T-helper 17 cell (primary cell): ENCODE measurements at regions not wholly inside any gene's neighbourhood (a gene's known extent, or its start where the extent isn't known, plus 50 kb on each side); places are given as distances from the start of the nearest gene placed in this dataset.
"Not testable (repeated sequence)": the region's sequence is repeated elsewhere in the genome, so short reads cannot be mapped to it uniquely, and the experiment has no call there.

Experiments
- ATAC-seq: fragments of 150-1000 bp; cut with Tn5 transposase; 2 replicates; pipeline ENCODE4 v1.10.0; 2021; ENCODE audit warnings: mild to moderate bottlenecking, moderate library complexity
- DNase-seq, 3 donors: peaks; one replicate each; pipeline versions ENCODE4 v3.0.0 to v3.0.0-alpha.2; 2020 to 2021
- H3K9me3 ChIP-seq: one replicate; pipeline ENCODE4 v1.7.0; 2013; ENCODE audit warnings: low read length, mild to moderate bottlenecking; ENCODE audit not compliant: control insufficient read depth, poor library complexity, severe bottlenecking
- H3K27ac Mint-ChIP-seq: one replicate; pipeline ENCODE4 v1.8.0; 2022; ENCODE audit warnings: mild to moderate bottlenecking, moderate library complexity, mixed read lengths
- H3K27me3 Mint-ChIP-seq: one replicate; pipeline ENCODE4 v1.8.0; 2022; ENCODE audit warnings: mixed read lengths
- H3K36me3 Mint-ChIP-seq: one replicate; pipeline ENCODE4 v1.8.0; 2022; ENCODE audit warnings: low read depth, mixed read lengths
- H3K4me1 Mint-ChIP-seq: one replicate; pipeline ENCODE4 v1.8.0; 2022; ENCODE audit warnings: mild to moderate bottlenecking, mixed read lengths
- H3K4me3 Mint-ChIP-seq: one replicate; pipeline ENCODE4 v1.8.0; 2022; ENCODE audit warnings: mild to moderate bottlenecking, moderate library complexity, mixed read lengths

DNA sequence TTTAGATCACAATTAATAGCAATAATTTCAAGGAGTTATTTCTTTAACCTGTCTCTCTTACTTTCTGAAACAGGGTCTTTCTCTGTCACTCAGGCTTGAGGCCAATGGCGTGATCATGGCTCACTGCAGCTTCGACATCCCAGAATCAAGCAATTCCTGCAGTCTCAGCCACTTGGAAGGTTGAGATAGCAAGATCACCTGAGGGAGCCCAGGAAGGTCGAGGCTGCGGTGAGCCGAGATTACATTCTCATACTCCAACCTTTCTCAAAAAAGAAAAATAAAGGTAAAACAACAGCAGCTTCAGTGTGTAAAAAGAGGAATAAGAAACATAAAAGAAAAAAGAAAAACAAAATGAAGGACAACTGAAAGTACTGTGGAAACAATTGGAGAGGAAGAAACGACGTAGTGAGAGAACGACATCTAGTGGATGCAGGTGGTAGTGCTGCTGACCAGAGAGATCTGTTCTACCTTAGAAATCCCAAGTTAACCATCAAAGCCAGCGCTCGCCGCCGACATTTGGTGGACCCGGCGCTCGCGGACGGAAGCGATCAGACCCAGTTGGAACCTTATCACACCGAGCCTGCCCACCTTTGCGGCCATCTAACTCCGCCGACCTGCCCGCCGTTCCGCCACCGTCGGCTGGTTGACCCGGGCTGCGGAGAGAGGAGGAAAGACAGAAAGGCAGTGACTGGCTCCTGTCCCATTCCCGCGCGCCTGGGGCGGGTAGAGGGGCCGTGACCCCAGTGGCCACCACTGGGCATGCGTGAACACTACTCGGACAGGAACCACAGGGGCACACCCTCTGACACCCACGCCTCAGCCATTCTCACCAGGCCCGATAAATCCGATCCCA, 196.1 kb downstream of the ALG10 start:
- ATAC-seq (peak; percentile 90), DNase-seq (peak; percentile 29 to 48 (median 31))
- Mint-ChIP-seq H3K27ac (peak overlapping the region; percentile 83), H3K36me3 (peaks cover 7% of the 10 kb centered on the region), H3K27me3 (peaks cover 22% of the 10 kb centered on the region), H3K4me1 (peaks cover 9% of the 10 kb centered on the region), H3K4me3 (peak overlapping the region; percentile 93)
- H3K9me3 ChIP-seq = no peaks in the 10 kb centered on the region

DNA sequence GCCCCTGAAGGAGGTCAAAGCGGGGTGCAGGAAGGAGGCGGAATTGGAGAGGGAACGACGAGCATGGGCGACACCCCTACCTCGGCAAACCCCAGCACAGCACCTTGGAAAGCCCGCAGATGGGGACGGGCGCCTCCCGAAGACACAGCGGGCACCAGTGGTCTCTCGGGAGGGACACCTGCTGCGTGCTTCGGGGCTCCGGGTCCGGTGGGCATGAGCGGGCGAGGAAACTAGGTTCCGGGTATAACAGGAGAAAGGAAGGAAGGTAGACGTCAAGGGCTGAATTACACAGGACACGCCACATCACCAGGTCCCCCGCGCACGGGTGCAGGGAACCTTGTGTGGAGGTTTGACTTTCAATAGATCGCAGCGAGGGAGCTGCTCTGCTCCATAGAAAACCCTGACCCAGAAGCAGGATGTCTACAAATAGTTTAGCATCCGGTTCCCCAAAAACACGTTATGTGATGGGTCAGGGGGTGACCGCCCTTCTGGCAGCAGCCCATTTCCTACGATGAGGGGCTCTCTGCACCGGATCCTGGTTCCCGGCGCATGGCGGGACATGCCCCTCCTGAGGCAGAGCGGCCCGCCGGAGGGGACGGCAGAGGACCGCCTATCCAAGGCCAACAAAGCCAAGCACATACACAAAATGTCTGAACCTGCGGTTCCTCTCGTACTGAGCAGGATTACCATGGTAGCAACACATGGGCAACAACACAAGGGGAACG, 196.9 kb downstream of the ALG10 start:
- DNase-seq (no peak), ATAC-seq (no peak)
- Mint-ChIP-seq H3K4me3 (peak overlapping the region; percentile 93), H3K36me3 (peaks cover 7% of the 10 kb centered on the region), H3K27me3 (peaks cover 22% of the 10 kb centered on the region), H3K27ac (peak overlapping the region; percentile 83), H3K4me1 (peaks cover 9% of the 10 kb centered on the region)
- H3K9me3 ChIP-seq = no peaks in the 10 kb centered on the region

DNA sequence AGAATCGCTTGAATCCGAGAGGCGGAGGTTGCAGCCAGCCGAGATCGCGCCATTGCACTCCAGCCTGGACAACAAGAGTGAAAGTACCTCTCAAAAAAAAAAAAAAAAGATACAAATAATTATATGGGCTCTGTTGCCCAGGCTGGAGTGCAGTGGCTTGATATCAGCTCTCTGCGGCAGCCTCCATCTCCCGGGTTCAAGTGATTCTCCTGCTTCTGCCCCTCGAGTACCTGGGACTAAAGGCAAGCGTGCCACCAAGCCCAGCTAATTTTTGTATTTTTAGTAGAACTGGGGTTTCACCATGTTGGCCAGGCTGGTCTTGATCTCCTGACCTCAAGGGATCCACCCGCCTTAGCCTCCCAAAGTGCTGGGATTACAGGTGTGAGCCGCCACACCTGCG, 197.8 kb downstream of the ALG10 start:
- not testable (repeated sequence) for H3K4me1 Mint-ChIP-seq, DNase-seq, H3K36me3 Mint-ChIP-seq, H3K27ac Mint-ChIP-seq, H3K9me3 ChIP-seq, ATAC-seq, H3K4me3 Mint-ChIP-seq
- peaks cover 22% of the 10 kb centered on the region for H3K27me3 Mint-ChIP-seq

DNA sequence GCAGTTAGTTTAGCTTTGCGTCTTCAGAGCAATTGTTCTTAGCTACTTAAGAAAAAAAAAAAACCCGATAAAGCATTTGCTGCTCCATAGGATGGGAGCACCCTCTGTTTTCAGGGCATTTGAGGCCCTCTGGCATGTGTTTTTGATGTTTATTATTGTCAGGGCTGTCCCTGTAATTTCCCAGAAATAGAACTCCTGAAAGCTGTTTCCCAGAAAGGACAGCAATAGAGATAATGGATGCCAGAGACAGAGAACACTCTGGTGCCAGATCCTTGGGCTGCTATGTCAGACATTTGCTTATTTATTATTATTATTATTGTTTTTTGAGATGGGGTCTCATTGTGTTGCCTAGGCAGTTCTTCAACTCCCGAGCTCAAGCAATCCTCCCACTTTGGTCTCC, 201.3 kb downstream of the ALG10 start:
- H3K9me3 ChIP-seq = no peaks in the 10 kb centered on the region
- H3K27me3 Mint-ChIP-seq = peaks cover 15% of the 10 kb centered on the region
- ATAC-seq (no peak), DNase-seq (no peak)
- no peaks in the 10 kb centered on the region for H3K4me1 Mint-ChIP-seq
- H3K4me3 Mint-ChIP-seq = no peak overlapping the region
- no peak overlapping the region for H3K27ac Mint-ChIP-seq
- H3K36me3 Mint-ChIP-seq = no peaks in the 10 kb centered on the region

DNA sequence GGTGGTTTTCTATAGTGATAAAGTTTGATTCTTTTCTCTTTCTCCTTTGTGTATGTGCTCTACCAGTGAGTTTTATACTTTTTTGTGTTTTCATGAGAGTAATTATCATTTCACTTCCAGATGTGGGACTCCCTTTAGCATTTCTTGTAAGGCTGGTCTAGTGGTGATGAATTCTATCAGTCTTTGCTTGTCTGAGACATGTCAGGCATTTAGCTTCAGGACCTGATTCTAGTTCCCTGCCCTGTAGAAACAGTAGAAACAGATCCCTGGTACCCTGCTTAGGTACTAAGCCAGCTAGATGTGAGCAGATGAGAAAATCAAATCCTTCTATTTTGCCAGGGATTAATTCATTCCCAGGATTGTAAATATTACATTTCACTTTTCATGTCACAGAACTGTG, 203.7 kb downstream of the ALG10 start:
- DNase-seq = not testable (repeated sequence)

DNA sequence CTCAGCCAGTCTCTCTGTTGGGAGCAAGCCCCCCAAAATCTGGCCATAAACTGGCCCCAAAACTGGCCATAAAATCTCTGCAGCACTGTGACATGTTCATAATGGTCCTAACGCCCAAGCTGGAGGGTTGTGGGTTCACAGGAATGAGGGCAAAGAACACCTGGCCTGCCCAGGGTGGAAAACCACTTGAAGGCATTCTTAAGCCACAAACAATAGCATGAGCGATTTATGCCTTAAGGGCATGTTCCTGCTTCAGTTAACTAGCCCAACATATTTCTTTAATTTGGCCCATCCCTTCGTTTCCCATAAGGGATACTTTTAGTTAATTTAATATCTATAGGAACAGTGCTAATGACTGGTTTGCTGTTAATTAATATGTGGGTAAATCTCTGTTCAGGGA, 205.8 kb downstream of the ALG10 start:
- H3K36me3 Mint-ChIP-seq, ATAC-seq, H3K27ac Mint-ChIP-seq, H3K4me1 Mint-ChIP-seq, H3K4me3 Mint-ChIP-seq, H3K9me3 ChIP-seq, DNase-seq, H3K27me3 Mint-ChIP-seq: not testable (repeated sequence)

More for the DNA sequence above, 203.7 kb downstream of the ALG10 start:
- H3K9me3 ChIP-seq, H3K36me3 Mint-ChIP-seq, H3K27ac Mint-ChIP-seq, H3K27me3 Mint-ChIP-seq, ATAC-seq, H3K4me3 Mint-ChIP-seq, H3K4me1 Mint-ChIP-seq: not testable (repeated sequence)

DNA sequence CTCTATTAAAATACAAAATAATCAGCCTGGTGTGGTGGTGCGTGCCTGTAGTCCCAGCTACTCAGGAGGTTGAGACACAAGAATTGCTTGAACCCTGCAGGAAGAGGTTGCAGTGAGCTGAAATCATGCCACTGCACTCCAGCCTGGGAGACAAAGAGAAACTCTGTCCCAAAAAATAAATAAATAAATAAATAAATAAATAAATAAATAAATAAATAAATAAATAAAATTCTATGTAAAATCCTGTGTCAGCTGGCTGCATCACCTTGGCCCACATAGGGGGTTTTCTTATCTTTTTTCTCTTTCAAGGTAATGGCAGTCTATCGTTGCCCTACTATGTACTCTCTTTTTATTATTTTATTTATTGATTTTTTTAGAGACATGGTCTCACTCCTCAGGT, 206.7 kb downstream of the ALG10 start:
- not testable (repeated sequence) for DNase-seq, H3K4me3 Mint-ChIP-seq, H3K4me1 Mint-ChIP-seq, H3K36me3 Mint-ChIP-seq, ATAC-seq, H3K27me3 Mint-ChIP-seq, H3K27ac Mint-ChIP-seq, H3K9me3 ChIP-seq

DNA sequence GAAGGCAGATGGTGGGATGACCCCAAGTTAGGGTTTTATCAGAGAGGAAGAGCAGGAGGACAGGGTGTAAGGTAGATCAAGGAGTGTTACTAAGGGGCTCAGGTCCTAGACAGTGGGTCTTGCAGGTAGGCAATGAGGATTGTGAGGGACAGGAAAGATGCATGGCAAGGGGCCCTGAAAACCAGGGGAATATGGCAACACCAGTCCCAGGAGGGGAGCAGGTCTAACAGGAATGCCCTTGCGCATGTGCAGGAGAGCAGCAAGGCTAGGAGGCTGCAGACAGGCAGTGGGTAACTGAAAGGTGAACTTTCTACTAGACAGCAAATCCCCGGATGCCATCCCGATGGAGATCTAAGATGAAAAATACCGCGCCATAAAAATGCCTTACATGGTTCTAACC, 211.3 kb downstream of the ALG10 start:
- Mint-ChIP-seq H3K27ac (no peak overlapping the region), H3K36me3 (no peaks in the 10 kb centered on the region), H3K27me3 (peaks cover 2% of the 10 kb centered on the region), H3K4me3 (no peak overlapping the region), H3K4me1 (no peaks in the 10 kb centered on the region)
- DNase-seq (no peak), ATAC-seq (no peak)
- no peaks in the 10 kb centered on the region for H3K9me3 ChIP-seq

DNA sequence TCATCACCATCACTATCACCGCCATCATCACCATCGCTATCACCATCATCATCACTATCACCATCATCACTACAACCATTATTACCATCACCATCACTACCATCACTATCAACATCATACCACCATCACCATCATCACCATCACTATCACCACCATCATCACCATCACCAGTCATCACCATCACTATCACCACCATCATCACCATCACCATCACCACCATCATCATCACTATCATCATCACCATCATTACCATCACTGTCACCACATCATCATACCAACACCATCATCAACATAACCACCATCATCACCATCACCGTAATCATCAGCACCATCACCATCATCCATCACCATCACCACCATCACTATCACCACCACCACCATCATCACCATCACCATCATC, 213.8 kb downstream of the ALG10 start:
- Mint-ChIP-seq H3K27ac (no peak overlapping the region), H3K4me1 (no peaks in the 10 kb centered on the region), H3K36me3 (no peaks in the 10 kb centered on the region), H3K27me3 (no peaks in the 10 kb centered on the region), H3K4me3 (no peak overlapping the region)
- DNase-seq = no peak
- H3K9me3 ChIP-seq = no peaks in the 10 kb centered on the region
- no peak for ATAC-seq

DNA sequence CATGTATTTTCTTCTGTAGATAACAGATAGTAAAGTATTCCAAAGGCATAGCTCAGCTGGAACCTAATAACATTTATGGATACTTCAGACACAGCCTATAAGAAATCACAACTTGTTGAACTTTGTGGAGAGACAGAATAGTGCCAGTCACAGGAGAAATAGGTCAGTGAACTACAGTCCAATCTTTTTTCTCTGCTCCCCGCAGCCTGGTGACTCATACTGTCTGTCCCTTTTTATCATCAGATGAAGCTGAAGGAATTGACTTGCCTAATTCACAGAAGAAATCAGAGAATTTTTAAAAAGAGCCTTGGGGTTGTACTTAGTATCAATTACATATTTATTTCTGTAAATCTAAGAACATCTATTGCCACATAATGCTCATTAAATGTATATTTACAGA, 222.3 kb downstream of the ALG10 start:
- H3K36me3 Mint-ChIP-seq = no peaks in the 10 kb centered on the region
- H3K27me3 Mint-ChIP-seq = peaks cover 24% of the 10 kb centered on the region
- no peak overlapping the region for H3K27ac Mint-ChIP-seq
- H3K4me1 Mint-ChIP-seq = no peaks in the 10 kb centered on the region
- H3K9me3 ChIP-seq = no peaks in the 10 kb centered on the region
- H3K4me3 Mint-ChIP-seq = no peak overlapping the region
- no peak for DNase-seq
- no peak for ATAC-seq

DNA sequence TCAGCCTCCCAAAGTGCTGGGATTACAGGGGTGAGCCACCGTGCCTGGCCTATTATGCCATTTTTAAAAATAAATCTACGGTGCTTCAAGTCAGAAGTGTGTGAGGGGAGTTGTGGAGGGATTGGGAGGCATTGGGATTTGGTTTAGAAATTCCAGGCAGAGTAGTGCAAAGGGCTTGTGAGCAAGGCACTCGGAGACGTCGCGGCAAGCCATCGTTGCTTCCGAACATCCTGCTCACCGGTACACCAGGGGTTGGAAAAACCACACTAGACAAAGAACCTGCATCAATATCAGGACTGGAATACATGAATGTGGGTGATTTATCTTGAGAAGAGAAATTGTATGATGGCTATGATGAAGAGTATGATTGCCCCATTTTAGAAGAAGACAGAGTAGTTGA, 227.0 kb downstream of the ALG10 start:
- Mint-ChIP-seq H3K4me3 (no peak overlapping the region), H3K4me1 (no peaks in the 10 kb centered on the region), H3K27ac (no peak overlapping the region), H3K27me3 (peaks cover 24% of the 10 kb centered on the region), H3K36me3 (no peaks in the 10 kb centered on the region)
- H3K9me3 ChIP-seq = no peaks in the 10 kb centered on the region
- ATAC-seq (no peak), DNase-seq (no peak)

DNA sequence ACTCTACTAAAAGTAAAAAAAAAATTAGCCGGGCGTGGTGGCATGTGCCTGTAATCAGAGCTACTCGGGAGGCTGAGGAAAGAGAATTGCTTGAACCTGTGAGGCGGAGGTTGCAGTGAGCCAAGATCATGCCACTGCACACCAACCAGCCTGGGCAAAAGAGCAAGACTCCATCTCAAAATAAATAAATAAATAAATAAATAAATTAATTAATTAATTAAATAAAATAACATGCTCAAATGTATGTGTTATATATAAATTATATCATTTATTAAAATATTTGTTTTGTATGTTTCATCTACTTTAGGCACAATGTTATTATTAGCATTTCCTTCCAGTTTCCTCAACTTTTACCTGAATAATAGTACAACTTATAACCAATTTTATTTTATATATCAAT, 229.6 kb downstream of the ALG10 start:
- not testable (repeated sequence) for H3K4me1 Mint-ChIP-seq, DNase-seq, H3K27me3 Mint-ChIP-seq, H3K4me3 Mint-ChIP-seq, H3K36me3 Mint-ChIP-seq, H3K9me3 ChIP-seq, ATAC-seq, H3K27ac Mint-ChIP-seq

DNA sequence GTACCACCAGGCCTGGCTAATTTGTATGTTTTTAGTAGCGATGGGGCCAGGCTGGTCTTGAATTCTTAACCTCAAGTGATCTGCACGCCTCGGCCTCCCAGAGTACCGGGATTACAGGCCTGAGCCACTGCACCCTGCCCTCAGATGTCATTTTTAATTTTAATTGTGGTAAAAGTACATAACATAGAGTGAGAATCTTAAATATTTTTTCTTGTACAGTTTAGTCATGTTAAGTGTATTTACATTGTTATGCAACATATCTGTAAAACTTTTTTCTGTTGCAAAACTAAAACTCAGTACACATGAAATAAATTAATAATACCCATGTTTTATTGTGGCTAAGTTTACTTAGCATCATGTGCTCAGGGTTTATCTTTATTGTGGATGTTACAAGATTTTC, 231.4 kb downstream of the ALG10 start:
- no peak overlapping the region for H3K27ac Mint-ChIP-seq
- H3K4me1 Mint-ChIP-seq = no peaks in the 10 kb centered on the region
- DNase-seq (no peak), ATAC-seq (no peak)
- H3K27me3 Mint-ChIP-seq = peaks cover 5% of the 10 kb centered on the region
- no peaks in the 10 kb centered on the region for H3K9me3 ChIP-seq
- no peak overlapping the region for H3K4me3 Mint-ChIP-seq
- no peaks in the 10 kb centered on the region for H3K36me3 Mint-ChIP-seq

DNA sequence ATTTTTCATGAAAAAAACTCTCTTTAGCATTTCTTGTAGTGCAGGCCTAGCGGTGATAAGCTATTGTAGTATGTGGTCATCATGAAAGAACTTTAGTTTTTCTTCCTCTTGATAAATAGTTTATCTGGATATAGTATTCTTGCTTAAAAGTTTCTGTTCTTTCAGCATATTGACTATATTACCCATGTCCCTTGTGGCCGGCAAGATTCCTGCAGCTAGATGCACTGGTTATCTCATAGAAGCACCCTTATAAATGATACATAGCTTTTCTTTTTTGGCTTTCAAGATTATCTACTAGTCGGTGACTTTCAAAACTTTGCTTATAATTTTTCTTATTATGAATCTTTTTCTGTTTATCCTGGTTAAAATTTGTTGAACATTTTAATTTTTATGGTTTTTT, 234.8 kb downstream of the ALG10 start:
- H3K4me3 Mint-ChIP-seq = no peak overlapping the region
- ATAC-seq (no peak), DNase-seq (no peak)
- no peaks in the 10 kb centered on the region for H3K9me3 ChIP-seq
- H3K27me3 Mint-ChIP-seq = peaks cover 4% of the 10 kb centered on the region
- no peaks in the 10 kb centered on the region for H3K36me3 Mint-ChIP-seq
- no peak overlapping the region for H3K27ac Mint-ChIP-seq
- H3K4me1 Mint-ChIP-seq = no peaks in the 10 kb centered on the region
